Cardiac septum (tissue), 1 donor: ENCODE measurements at regions not wholly inside any gene's neighbourhood (a gene's known extent, or its start where the extent isn't known, plus 50 kb on each side); places are given as distances from the start of the nearest gene placed in this dataset.

Source experiments
- DNase-seq: peaks from one replicate; pipeline ENCODE4 v3.0.0-alpha.2; 2020; ENCODE audit warnings: low spot score
- intact Hi-C: fragments of 100-400 bp; cut with DNase I; formaldehyde crosslinking; loops from one replicate; pipeline ENCODE4 v1.14.0; 2022
- donor health status: DM: no; HTN: no; CAD: no.

DNA sequence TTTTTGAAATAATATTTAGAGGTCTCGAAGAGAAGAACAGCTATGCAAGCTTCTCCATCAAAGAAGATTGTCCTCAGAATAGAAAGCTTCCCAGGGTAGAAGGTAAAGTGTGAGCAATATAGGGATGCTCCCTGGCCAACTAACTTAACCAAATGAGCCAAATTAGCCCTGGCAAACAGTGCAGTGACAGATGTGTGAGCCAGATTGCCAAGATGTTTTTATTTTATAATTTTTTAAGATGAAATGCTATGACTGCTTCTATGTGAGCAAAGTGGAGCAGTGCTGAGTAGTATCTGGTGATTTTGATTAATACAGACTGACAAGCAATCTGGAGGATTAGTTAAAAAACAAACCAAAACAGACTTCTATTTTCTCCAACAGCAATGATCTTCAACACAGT, 202.1 kb downstream of the NOVA1 start:
- intact Hi-C loops = loop anchor here (10.0 kb wide), 1 partner anchor 519 kb away; no protein-coding TSS in a partner anchor
- no peak for DNase-seq

DNA sequence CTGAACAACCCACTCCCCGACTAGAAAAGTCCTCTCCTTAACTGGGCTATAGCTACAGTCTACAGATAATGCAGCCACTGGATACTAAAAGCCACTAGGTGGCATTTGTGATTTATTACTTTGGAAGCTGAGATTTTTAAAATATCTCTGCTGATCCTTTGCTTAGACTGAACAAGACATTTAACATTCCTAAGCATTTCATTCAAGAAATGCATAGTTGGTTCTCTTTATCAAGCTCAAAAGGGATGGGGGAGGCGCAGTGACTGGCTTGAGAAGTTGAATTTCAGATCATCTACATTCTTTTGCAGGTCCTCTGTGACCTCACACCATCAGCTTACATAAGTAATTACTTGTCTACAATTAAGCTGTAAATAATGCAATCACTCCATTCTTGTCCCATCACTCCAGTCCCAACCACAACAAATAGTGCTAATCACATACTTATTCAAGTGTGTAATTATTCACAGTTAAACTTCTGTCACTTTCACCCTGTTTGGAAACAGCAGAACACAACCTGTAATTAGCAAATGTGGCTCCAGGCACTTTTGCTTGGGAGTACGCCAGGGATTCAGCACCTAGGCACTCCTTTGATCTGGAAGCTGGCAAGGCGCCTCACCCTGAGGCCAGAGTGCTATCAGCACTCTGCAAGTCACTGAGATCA, 203.6 kb downstream of the NOVA1 start:
- no peak for DNase-seq
- intact Hi-C loops = loop anchor here (5.0 to 10.0 kb wide), 2 partner anchors 521 to 588 kb away; no protein-coding TSS in a partner anchor

DNA sequence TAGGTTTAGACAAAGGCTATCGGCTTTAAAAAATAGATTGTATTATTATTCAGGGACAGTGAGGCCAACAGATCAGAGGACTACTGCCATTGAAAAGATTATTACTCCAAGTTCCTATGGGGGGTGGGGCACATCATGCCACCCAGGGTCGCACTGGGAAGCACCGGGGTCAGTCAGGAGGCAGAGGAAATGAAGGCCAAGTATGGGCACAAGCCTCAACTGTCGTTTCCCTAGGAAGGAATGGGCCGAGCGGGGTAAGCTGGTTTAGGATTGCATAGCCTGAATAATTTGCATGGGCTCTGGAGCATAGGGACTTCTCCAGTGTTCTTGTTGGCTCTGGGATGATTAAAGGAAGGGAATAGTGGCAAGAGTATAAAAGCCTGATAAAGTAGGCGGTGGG, 205.3 kb downstream of the NOVA1 start:
- DNase-seq = no peak
- intact Hi-C loops = loop anchor here (5.0 to 10.0 kb wide), 2 partner anchors 522 to 590 kb away; no protein-coding TSS in a partner anchor

DNA sequence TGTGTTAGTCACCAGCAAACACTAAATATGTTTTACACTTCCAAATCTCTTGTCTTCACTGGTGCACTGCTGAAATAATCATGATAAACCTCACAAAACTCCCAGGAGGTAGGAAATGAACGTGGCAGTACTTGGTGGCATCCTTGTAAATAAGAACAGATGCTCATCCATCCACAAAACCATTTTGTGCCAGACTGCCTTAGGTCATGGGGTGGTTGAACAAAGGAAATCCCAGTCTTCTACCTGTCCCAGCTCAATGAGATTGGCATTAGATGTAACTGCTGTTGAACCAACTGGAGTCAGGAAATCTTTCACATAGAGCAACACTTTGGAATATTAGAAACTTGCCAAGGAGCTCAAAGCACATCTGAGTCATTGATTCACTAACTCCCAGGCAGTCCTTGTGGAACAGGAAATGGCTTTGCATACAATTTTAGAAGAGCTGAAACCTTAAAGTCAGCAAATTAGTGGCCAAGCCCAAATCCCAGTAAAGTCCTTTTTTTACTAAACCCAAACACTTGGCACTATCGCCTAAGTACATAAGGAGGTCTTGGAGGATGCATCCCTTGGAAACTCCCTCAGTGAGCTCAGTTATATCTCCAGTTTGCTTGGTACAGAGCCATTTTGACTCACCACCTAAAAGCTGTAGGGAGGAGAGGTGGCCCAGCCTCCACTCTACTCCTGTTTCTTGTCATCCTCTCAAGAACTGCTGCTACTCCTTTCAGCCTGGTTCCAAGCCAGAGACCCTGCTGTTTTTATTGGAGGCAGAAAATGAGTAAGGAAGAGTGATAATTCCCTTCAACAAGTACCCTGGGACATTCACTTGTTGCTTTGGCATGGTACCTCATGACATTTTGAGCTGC, 208.0 kb downstream of the NOVA1 start:
- no peak for DNase-seq
- intact Hi-C loops = loop anchor here (5.0 to 10.0 kb wide), 2 partner anchors 525 to 592 kb away; no protein-coding TSS in a partner anchor

DNA sequence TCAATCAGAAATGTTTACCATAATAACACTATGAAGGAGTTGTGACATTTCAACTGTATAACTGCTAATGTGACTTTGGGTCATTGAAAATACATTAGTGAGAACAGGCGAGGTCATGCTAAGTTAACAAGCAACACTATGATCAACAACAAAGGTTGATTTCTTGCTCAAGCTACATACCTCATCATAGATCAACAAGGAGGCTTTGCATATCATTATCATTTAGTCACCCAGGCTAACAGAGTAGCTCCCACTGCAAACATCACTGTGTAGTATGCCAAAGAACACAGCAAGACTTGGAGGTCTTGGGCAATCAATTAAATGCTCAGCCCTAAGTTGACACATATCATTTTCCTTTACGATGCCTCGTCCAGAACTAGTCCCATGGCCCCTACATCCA, 212.5 kb downstream of the NOVA1 start:
- intact Hi-C loops = no loop called here
- DNase-seq = no peak

DNA sequence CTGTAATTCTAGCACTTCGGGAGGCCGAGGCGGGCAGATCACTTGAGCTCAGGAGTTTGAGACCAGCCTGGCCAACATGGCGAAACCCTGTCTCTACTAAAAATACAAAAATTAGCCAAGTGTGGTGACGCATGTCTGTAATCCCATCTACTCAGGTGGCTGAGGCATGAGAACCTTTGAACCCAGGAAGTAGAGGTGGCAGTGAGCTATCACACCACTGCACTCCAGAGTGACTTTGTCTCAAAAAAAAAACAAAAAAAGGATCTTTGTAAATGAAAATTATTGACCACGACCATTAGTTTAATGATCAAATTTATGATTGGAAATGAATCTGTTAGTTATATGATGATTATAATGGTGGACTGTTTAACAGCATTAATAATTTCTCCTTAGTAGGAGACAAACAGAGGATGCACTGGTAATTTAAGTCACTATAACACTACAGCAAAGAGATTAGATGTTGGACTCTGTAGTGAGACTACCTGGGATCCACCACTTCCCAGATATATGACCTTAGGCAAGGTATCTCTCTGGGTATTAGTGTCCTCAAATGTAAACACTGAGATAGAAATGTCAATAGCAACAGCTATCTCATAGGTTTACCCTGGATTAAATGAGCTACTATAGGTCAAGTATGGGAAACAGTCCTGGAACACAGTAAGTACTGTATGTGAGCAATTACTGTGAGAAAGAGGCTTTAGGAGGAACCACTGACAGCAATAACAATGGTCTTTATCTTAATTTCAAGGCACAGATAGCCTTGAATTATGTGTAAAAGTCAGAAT, 214.7 kb downstream of the NOVA1 start:
- intact Hi-C loops = no loop called here

DNA sequence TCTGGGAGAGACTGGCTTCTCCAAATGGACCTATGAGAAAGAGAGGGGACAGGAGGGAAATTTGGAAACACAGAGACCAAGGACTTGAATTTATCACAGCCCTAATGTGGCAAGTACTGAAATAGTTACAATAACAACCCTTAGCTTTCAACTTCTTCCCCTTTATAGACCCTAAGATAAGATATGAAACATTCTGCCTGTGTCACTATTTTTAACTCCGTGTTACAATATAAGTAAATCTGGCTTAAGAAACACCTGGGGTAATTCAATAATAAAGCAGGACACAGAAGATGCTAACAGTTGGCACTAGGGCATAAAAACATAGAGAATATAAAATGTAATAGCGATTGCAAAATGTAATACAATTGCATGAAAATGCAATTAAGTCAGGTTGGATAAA, 216.4 kb downstream of the NOVA1 start:
- intact Hi-C loops = no loop called here
- DNase-seq = no peak

More for the DNA sequence above, 214.7 kb downstream of the NOVA1 start:
- no peak for DNase-seq

DNA sequence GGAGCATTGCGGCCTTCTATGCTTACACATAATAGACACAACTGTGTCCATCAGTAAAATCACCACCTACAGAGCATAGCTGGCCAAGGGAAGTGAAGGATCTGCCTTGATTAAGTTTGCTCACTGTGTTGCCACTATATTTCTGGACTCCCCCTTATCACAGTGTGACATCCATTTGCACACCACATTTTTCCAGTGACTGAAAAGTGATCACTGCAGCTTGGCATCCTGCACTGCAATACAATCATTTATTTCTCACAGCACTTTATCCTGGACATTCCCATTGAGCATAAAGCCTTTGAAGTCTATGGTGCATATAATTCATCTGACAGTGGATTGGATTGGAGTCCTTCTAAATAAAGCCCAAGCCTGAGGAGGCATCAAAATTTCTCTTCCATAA, 217.2 kb downstream of the NOVA1 start:
- DNase-seq = no peak
- intact Hi-C loops = no loop called here

DNA sequence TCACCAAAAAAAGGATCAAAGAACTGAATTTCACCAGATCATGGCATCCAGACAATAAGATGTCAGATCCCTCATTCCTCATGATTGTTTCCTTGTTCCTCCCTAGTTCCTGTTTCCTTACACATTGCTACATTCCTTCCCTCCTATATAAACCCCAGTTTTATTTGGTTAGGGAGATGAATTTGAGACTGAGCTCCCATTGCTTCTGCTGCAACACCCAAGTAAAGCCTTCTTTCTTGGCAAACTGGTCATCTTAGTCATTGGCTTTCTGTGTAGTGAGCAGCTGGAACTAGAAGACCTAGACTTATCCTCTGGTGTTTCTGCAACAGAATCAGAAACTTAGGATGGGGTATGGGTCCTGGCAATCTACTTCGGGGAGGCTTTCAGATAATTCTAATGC, 217.9 kb downstream of the NOVA1 start:
- no peak for DNase-seq
- intact Hi-C loops = no loop called here

DNA sequence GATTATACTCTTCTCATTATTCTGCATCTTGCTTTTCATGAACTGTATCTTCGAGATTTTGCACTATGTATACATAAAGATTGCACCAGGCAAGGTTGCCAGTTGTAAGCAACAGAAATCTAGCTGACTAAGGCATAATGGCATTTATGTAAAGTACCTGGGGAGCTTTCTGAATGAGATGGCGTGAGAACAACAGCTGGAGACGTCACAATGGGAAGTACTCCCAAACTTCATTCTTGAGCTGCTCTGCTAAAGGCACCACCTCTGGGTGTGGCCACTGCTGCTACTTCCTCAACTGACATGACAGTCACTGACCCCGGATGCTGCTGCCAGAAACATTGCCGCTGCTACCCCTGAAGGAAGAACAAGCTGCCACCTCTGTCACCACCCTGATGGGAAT, 220.7 kb downstream of the NOVA1 start:
- DNase-seq = no peak
- intact Hi-C loops = no loop called here

DNA sequence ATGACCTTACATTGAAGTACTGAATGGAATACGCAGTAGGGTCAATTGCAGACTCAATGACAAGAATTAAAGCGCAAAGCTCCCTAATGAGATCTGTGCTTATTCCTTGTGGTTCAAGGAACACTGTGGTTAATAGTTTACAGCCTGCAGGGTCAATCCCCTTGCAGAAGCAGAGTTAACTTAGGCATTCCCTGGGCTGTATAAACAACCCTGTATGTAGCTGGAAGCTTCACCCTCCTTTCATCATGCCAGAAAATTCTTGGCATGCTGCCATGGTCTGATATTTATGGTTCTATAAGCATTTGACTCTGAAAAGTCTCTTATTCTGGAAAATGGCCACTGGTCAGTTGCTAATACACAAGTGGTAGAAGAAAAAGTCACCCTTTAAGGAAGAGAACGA, 227.7 kb downstream of the NOVA1 start:
- intact Hi-C loops = no loop called here
- DNase-seq = no peak

DNA sequence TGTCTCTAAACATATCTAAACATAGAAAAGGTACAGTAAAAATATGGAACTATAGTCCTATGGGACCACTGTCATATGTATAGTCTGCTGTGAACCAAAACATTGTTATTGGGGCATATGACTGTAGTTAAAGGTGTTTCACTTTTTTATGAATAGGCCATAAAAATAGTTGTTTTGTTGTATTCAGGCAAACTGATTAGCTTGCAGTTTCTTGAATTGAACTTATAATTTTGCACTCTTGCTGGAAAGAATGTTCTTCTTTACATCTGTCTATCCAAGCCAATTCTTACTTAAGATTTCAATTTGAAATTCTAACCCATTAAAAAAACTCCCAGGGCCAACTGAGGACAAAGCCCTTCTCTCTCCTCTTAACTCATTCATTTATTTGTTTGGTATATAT, 234.1 kb downstream of the NOVA1 start:
- DNase-seq = no peak
- intact Hi-C loops = no loop called here

DNA sequence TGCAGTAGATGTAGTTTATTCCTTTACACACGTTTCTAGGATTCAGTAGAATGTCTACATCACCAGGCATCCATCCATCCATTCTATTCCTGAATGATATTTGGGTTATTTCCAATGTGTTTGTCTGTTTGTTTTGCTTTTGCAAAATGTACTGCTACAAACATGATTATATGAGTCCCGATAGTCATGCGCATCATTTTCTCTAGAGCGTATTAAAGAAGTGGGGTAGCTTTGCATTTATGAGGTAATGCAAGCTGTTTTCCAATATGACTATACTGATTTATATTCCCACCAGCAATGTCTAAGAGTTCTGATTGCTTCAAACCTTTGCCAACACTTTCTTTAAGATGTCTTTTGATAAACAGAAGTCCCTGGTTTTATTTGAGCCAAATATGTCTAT, 253.2 kb downstream of the NOVA1 start:
- DNase-seq = no peak
- intact Hi-C loops = no loop called here

DNA sequence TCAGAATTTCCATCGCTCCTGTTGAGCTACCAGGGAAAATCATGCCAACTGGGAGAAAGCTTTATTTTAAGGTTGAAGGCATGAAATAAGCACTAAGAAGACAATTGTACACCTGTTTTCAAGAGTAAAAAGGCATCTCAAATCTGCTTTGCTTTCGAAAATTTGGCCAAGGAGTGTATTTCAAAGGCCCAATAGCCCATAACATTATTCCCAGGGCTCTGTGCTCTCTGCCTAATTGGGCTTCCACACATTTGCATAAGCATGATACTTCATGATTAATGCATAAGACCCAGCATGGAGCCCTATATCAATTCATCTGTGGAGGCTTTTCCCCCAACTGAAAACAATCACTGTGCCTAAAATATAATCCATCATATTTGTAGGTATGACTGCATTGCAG, 258.5 kb downstream of the NOVA1 start:
- DNase-seq = no peak
- intact Hi-C loops = no loop called here

DNA sequence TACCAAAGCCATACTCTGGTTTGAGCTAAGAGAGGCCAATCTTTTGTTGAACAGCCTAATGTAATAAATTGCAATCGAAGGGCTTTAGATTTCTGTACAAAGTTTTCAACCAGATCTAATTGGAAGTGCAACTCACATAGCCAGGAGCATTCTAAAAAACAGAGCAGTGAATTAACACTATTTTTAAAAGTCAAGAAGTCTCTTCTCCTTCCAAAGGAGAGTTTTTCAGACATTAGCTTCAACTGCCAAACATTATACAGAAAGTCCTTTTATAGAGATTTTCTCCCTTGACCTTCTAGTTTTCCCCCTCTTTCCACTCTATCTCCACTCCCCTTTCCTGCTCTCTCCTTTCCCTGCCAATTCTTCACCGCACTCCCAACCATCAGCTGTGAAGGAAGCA, 259.6 kb downstream of the NOVA1 start:
- no peak for DNase-seq
- intact Hi-C loops = no loop called here

DNA sequence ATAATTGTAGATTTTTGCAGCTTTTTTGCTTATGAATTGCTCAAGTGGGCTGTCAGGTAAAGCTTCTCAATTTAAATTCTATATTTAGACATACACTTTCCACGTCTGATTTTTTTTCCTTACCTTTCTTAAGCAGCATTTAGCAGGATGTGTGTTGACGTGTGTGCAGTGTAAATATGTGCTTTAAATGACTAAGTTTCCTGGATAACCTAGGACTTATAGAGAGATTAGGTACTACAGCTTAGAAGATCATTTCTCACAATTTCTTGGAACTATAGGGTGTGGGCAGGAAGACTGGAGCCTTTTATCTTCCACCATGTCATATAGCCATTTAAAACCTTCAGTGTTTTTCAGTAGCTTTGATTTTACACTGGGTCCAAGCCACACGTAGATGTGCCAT, 263.5 kb downstream of the NOVA1 start:
- no peak for DNase-seq
- intact Hi-C loops = no loop called here

DNA sequence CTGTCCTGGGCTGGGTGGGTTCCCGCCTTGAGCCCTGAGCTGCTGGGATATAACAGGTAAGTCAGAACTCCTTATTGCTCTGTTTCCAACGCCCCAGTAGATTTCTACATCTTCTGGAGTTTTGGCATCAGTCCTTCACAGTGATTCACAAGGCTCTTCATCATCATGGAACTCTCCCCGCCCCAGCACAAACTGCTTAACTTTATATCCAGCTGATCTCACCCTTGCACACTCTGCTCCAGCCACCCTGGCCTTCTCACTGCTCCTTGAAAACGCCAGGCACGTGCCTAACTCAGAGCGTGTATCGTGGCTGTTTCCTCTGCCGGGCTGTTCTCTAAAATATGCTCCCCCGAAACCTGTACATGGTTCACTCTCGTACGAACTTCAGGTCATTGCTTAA, 264.9 kb downstream of the NOVA1 start:
- DNase-seq = no peak
- intact Hi-C loops = no loop called here

DNA sequence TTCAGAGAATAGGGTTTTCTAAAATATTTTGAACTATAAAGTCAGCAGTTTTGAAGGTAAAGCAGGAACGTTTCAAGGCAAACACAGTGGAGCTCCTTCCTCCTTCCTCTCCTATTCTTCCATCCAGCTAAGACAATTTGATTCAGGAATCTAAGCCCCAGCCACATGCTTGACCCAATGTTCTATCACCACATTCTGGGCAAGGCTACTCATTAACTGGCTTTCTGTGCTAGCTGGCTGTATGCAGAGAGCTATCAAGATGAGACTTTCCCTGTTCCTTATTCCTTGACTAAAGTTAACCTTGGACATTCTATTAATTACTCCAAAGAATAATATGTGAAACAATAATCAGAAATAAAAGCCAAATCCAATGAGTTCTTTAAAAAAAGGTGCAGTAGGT, 266.9 kb downstream of the NOVA1 start:
- intact Hi-C loops = no loop called here
- DNase-seq = no peak

DNA sequence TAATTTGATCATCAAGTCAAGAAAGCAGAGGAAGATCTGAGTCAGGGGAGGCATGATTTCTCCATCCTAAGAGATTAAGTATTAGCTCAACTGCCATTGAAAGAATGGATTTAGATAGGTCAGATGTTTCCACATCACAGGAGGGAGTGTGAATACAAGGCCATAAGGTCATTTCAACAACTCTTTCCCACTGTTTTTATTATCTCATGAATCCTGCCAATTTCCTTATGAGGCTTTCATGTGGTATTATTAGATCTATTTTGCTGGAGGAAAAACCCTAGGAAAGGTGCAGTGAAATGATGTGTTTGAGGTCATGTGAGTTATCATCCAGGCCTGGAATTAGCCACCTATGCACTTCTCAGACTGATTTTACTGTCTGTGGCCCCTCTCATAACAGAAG, 269.0 kb downstream of the NOVA1 start:
- DNase-seq = no peak
- intact Hi-C loops = no loop called here

DNA sequence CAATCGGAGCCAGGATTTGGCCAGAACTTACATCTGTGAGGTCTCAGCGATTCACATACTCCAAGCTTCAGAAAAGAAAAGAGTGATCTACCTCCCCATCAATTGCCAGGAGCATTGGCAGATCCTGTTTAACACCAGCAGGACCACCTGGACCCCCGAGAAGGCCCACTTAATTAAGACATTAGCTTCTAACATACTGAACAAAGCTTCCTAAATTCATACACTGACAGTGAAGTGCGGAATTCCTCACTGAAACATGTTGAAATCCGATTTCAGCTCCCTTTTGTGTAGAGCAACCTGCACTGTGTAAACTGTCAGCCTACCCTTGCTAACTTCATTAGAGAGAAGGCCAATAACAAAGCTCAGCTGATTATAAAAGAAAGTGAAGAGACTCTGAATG, 274.0 kb downstream of the NOVA1 start:
- DNase-seq = no peak
- intact Hi-C loops = no loop called here
